Suprapubic skin (tissue), 3 donors: ENCODE measurements at regions not wholly inside any gene's neighbourhood (a gene's known extent, or its start where the extent isn't known, plus 50 kb on each side); places are given as distances from the start of the nearest gene placed in this dataset.

Experiments
- POLR2AphosphoS5 ChIP-seq, 3 donors: sonication (generic); formaldehyde crosslinking; IDR thresholded peaks; one replicate each; pipeline ENCODE4 v1.6.1; 2017; ENCODE audit warnings: antibody characterized with exemption in 3 of 3
- TF ChIP-seq, protein P1 (sequence below), 2 donors: fragments of 200-600 bp in 1 of 2; fragments of 450-650 bp in 1 of 2; sonication (generic) in 1 of 2; IDR thresholded peaks; one replicate each; pipeline ENCODE4 v1.5.1; 2016 to 2019; ENCODE audit warnings: antibody characterized with exemption in 2 of 2, mild to moderate bottlenecking in 1 of 2, moderate library complexity in 1 of 2

- no peak for TF ChIP-seq POLR2AphosphoS5 (IDR thresholded peaks at IDR 0.05)
- TF ChIP-seq, protein P1, sequence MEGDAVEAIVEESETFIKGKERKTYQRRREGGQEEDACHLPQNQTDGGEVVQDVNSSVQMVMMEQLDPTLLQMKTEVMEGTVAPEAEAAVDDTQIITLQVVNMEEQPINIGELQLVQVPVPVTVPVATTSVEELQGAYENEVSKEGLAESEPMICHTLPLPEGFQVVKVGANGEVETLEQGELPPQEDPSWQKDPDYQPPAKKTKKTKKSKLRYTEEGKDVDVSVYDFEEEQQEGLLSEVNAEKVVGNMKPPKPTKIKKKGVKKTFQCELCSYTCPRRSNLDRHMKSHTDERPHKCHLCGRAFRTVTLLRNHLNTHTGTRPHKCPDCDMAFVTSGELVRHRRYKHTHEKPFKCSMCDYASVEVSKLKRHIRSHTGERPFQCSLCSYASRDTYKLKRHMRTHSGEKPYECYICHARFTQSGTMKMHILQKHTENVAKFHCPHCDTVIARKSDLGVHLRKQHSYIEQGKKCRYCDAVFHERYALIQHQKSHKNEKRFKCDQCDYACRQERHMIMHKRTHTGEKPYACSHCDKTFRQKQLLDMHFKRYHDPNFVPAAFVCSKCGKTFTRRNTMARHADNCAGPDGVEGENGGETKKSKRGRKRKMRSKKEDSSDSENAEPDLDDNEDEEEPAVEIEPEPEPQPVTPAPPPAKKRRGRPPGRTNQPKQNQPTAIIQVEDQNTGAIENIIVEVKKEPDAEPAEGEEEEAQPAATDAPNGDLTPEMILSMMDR (IDR thresholded peaks at IDR 0.05): no peak
Observed at GRCh38 chr11:123357990-123358827, 71.9 kb upstream of the GRAMD1B start.
